ENCODE measurements at regions not wholly inside any gene's neighbourhood (a gene's known extent, or its start where the extent isn't known, plus 50 kb on each side); places are given as distances from the start of the nearest gene placed in this dataset.

GRCh38 chr6:4509506-4509905 lies 266.7 kb upstream of the CDYL start:
- no peak overlapping the region for H2AK5ac ChIP-seq (ENCODE audit: low read length)
- no peak for DNase-seq
- H3K9me3 ChIP-seq (ENCODE audit: insufficient read depth, low read depth, low read length), result peaks cover 1% of the 10 kb centered on the region
- H3K14ac ChIP-seq (ENCODE audit: low read length), result no peak overlapping the region
- H2AFZ ChIP-seq (ENCODE audit: insufficient read depth, low read length, poor library complexity), result no peak overlapping the region
- H3K4me3 ChIP-seq (ENCODE audit: low read depth, low read length), result no peak overlapping the region
- H3K18ac ChIP-seq (ENCODE audit: low read length), result no peak overlapping the region
- no peak overlapping the region for H4K12ac ChIP-seq (ENCODE audit: low read depth, low read length)
- H3K79me2 ChIP-seq (ENCODE audit: control insufficient read depth, insufficient read depth, low read length, poor library complexity), result no peaks in the 10 kb centered on the region
- H2BK12ac ChIP-seq (ENCODE audit: low read length), result no peak overlapping the region
- no peak overlapping the region for H4K91ac ChIP-seq (ENCODE audit: low read depth, low read length)
- no peak overlapping the region for H2BK5ac ChIP-seq (ENCODE audit: low read depth, low read length, poor library complexity)
- H3K9ac ChIP-seq (ENCODE audit: low read length), result no peak overlapping the region
- no peak overlapping the region for H3K27ac ChIP-seq (ENCODE audit: low read depth, low read length)
- no peak overlapping the region for H3K4me2 ChIP-seq (ENCODE audit: low read length)
- H3K36me3 ChIP-seq (ENCODE audit: control insufficient read depth in 1 of 2, insufficient read depth in 2 of 2, low read length in 2 of 2), result no peaks in the 10 kb centered on the region
- no peak overlapping the region for H2BK120ac ChIP-seq (ENCODE audit: insufficient read depth, low read length, poor library complexity)
- H3K27me3 ChIP-seq (ENCODE audit: insufficient read depth, low read length), result no peaks in the 10 kb centered on the region
- no peak overlapping the region for H3K4ac ChIP-seq (ENCODE audit: low read depth, low read length)
- whole genome bisulfite sequencing (ENCODE audit: extremely low coverage, insufficient coverage, insufficient read length), result no CpG with 5 or more reads among the region's 3 CpGs
- no peak overlapping the region for H3K23ac ChIP-seq (ENCODE audit: low read length)
- H3K79me1 ChIP-seq (ENCODE audit: low read length), result no peaks in the 10 kb centered on the region
- H3K4me1 ChIP-seq (ENCODE audit: control insufficient read depth in 1 of 2, insufficient read depth in 2 of 2, low read length in 2 of 2), result peaks cover 0 to 2% of the 10 kb centered on the region in 2 experiments
- H4K8ac ChIP-seq (ENCODE audit: low read depth, low read length), result no peak overlapping the region

- Histone ChIP-seq H3K14ac (ENCODE audit: low read length) (no peak overlapping the region), H3K9me3 (ENCODE audit: insufficient read depth, low read depth, low read length) (peaks cover 1% of the 10 kb centered on the region), H2AK5ac (ENCODE audit: low read length) (no peak overlapping the region), H3K18ac (ENCODE audit: low read length) (no peak overlapping the region), H3K4ac (ENCODE audit: low read depth, low read length) (no peak overlapping the region), H3K4me1 (ENCODE audit: control insufficient read depth in 1 of 2, insufficient read depth in 2 of 2, low read length in 2 of 2) (peaks cover 0 to 2% of the 10 kb centered on the region in 2 experiments), H4K8ac (ENCODE audit: low read depth, low read length) (no peak overlapping the region), H3K4me2 (ENCODE audit: low read length) (no peak overlapping the region), H3K36me3 (ENCODE audit: control insufficient read depth in 1 of 2, insufficient read depth in 2 of 2, low read length in 2 of 2) (no peaks in the 10 kb centered on the region), H2AFZ (ENCODE audit: insufficient read depth, low read length, poor library complexity) (no peak overlapping the region), H3K9ac (ENCODE audit: low read length) (no peak overlapping the region), H4K12ac (ENCODE audit: low read depth, low read length) (no peak overlapping the region), H3K79me1 (ENCODE audit: low read length) (no peaks in the 10 kb centered on the region), H2BK5ac (ENCODE audit: low read depth, low read length, poor library complexity) (no peak overlapping the region), H3K27ac (ENCODE audit: low read depth, low read length) (no peak overlapping the region), H4K91ac (ENCODE audit: low read depth, low read length) (no peak overlapping the region), H3K79me2 (ENCODE audit: control insufficient read depth, insufficient read depth, low read length, poor library complexity) (no peaks in the 10 kb centered on the region), H3K23ac (ENCODE audit: low read length) (no peak overlapping the region), H3K27me3 (ENCODE audit: insufficient read depth, low read length) (no peaks in the 10 kb centered on the region), H2BK120ac (ENCODE audit: insufficient read depth, low read length, poor library complexity) (no peak overlapping the region), H3K4me3 (ENCODE audit: low read depth, low read length) (no peak overlapping the region), H2BK12ac (ENCODE audit: low read length) (no peak overlapping the region)
- WGBS (ENCODE audit: extremely low coverage, insufficient coverage, insufficient read length), result no CpG with 5 or more reads among the region's 1 CpG
- peak in 1 of 2 donors; percentile 58 for DNase-seq
These were observed 269.4 kb upstream of the CDYL start for GRCh38 chr6:4506792-4507191.

- WGBS (ENCODE audit: extremely low coverage, insufficient coverage, insufficient read length), result no CpG with 5 or more reads among the region's 3 CpGs
- Histone ChIP-seq H2BK120ac (ENCODE audit: insufficient read depth, low read length, poor library complexity) (no peak overlapping the region), H2BK5ac (ENCODE audit: low read depth, low read length, poor library complexity) (no peak overlapping the region), H3K27ac (ENCODE audit: low read depth, low read length) (no peak overlapping the region), H3K4me2 (ENCODE audit: low read length) (no peak overlapping the region), H2BK12ac (ENCODE audit: low read length) (no peak overlapping the region), H3K23ac (ENCODE audit: low read length) (no peak overlapping the region), H3K27me3 (ENCODE audit: insufficient read depth, low read length) (no peaks in the 10 kb centered on the region), H3K79me2 (ENCODE audit: control insufficient read depth, insufficient read depth, low read length, poor library complexity) (no peaks in the 10 kb centered on the region), H2AFZ (ENCODE audit: insufficient read depth, low read length, poor library complexity) (no peak overlapping the region), H3K4ac (ENCODE audit: low read depth, low read length) (no peak overlapping the region), H3K79me1 (ENCODE audit: low read length) (no peaks in the 10 kb centered on the region), H4K8ac (ENCODE audit: low read depth, low read length) (no peak overlapping the region), H4K12ac (ENCODE audit: low read depth, low read length) (no peak overlapping the region), H2AK5ac (ENCODE audit: low read length) (no peak overlapping the region), H3K4me3 (ENCODE audit: low read depth, low read length) (no peak overlapping the region), H3K9ac (ENCODE audit: low read length) (no peak overlapping the region), H3K36me3 (ENCODE audit: control insufficient read depth in 1 of 2, insufficient read depth in 2 of 2, low read length in 2 of 2) (no peaks in the 10 kb centered on the region), H3K18ac (ENCODE audit: low read length) (no peak overlapping the region), H4K91ac (ENCODE audit: low read depth, low read length) (no peak overlapping the region), H3K14ac (ENCODE audit: low read length) (no peak overlapping the region), H3K9me3 (ENCODE audit: insufficient read depth, low read depth, low read length) (peaks cover 1% of the 10 kb centered on the region), H3K4me1 (ENCODE audit: control insufficient read depth in 1 of 2, insufficient read depth in 2 of 2, low read length in 2 of 2) (peaks cover 0 to 2% of the 10 kb centered on the region in 2 experiments)
- DNase-seq, result peak in 1 of 2 donors; percentile 43
These were observed 270.0 kb upstream of the CDYL start for GRCh38 chr6:4506223-4506622.

- no peak overlapping the region for H4K8ac ChIP-seq (ENCODE audit: low read depth, low read length)
- no peak overlapping the region for H2BK120ac ChIP-seq (ENCODE audit: insufficient read depth, low read length, poor library complexity)
- H2BK12ac ChIP-seq (ENCODE audit: low read length), result no peak overlapping the region
- no peak overlapping the region for H2BK5ac ChIP-seq (ENCODE audit: low read depth, low read length, poor library complexity)
- H3K79me1 ChIP-seq (ENCODE audit: low read length), result no peaks in the 10 kb centered on the region
- no peaks in the 10 kb centered on the region for H3K36me3 ChIP-seq (ENCODE audit: control insufficient read depth in 1 of 2, insufficient read depth in 2 of 2, low read length in 2 of 2)
- no peak overlapping the region for H3K9ac ChIP-seq (ENCODE audit: low read length)
- H3K27me3 ChIP-seq (ENCODE audit: insufficient read depth, low read length), result no peaks in the 10 kb centered on the region
- H2AK5ac ChIP-seq (ENCODE audit: low read length), result no peak overlapping the region
- DNase-seq, result no peak
- no peak overlapping the region for H3K18ac ChIP-seq (ENCODE audit: low read length)
- no peak overlapping the region for H3K4ac ChIP-seq (ENCODE audit: low read depth, low read length)
- no CpG with 5 or more reads among the region's 2 CpGs for WGBS (ENCODE audit: extremely low coverage, insufficient coverage, insufficient read length)
- no peak overlapping the region for H3K14ac ChIP-seq (ENCODE audit: low read length)
- no peak overlapping the region for H3K27ac ChIP-seq (ENCODE audit: low read depth, low read length)
- H3K4me1 ChIP-seq (ENCODE audit: control insufficient read depth in 1 of 2, insufficient read depth in 2 of 2, low read length in 2 of 2), result peaks cover 0 to 2% of the 10 kb centered on the region in 2 experiments
- H3K23ac ChIP-seq (ENCODE audit: low read length), result no peak overlapping the region
- H2AFZ ChIP-seq (ENCODE audit: insufficient read depth, low read length, poor library complexity), result no peak overlapping the region
- H4K12ac ChIP-seq (ENCODE audit: low read depth, low read length), result no peak overlapping the region
- H3K79me2 ChIP-seq (ENCODE audit: control insufficient read depth, insufficient read depth, low read length, poor library complexity), result no peaks in the 10 kb centered on the region
- H3K9me3 ChIP-seq (ENCODE audit: insufficient read depth, low read depth, low read length), result peaks cover 1% of the 10 kb centered on the region
- H3K4me2 ChIP-seq (ENCODE audit: low read length), result no peak overlapping the region
- H3K4me3 ChIP-seq (ENCODE audit: low read depth, low read length), result no peak overlapping the region
- no peak overlapping the region for H4K91ac ChIP-seq (ENCODE audit: low read depth, low read length)
These were observed 271.5 kb upstream of the CDYL start for GRCh38 chr6:4504700-4505099.
